IMR-90 (cell line): ENCODE measurements at regions not wholly inside any gene's neighbourhood (a gene's known extent, or its start where the extent isn't known, plus 50 kb on each side); places are given as distances from the start of the nearest gene placed in this dataset.

Experiments used
- ATAC-seq: fragments of 200-7000 bp; cut with Tn5 transposase; 2 replicates; pipeline ENCODE4 v1.9.1; 2020; ENCODE audit warnings: low read depth, mild to moderate bottlenecking, moderate library complexity
- BruUV-seq: library from RNA; stranded (reverse); fragments of 400-500 nt; replicated peaks from 2 replicates; lab custom pipeline; 2021; lab: Mats Ljungman, UMichigan
- CTCF ChIA-PET: fragments of 300-600 bp; formaldehyde crosslinking; extraction: SDS; loops from one replicate; lab custom pipeline; 2021; ENCODE audit warnings: antibody characterized with exemption; lab: Yijun Ruan, JAX
- POLR2A ChIA-PET: fragments of 300-600 bp; sonication (Branson Sonifier 250); formaldehyde crosslinking; loops from one replicate; lab custom pipeline; 2022; ENCODE audit warnings: antibody characterized with exemption; ENCODE audit not compliant: unreplicated experiment; lab: Charles Lee
- DNase-seq: peaks from one replicate; pipeline ENCODE4 v3.0.0; 2013
- H2AFZ ChIP-seq: replicated peaks from 2 replicates; pipeline ENCODE3; 2013; ENCODE audit warnings: low read length, mild to moderate bottlenecking; ENCODE audit not compliant: poor library complexity
- H2AK5ac ChIP-seq: 2 replicates; pipeline ENCODE4 v1.6.1; 2013; ENCODE audit warnings: low read depth, low read length, inconsistent platforms
- H2AK9ac ChIP-seq: replicated peaks from 2 replicates; pipeline ENCODE3; 2013; ENCODE audit warnings: mild to moderate bottlenecking, low read depth, low read length, moderate library complexity; ENCODE audit not compliant: poor library complexity
- H2BK120ac ChIP-seq: 2 replicates; pipeline ENCODE4 v1.6.1; 2013; ENCODE audit warnings: low read depth, low read length, inconsistent platforms
- H2BK15ac ChIP-seq: 3 replicates; pipeline ENCODE4 v1.6.1; 2013; ENCODE audit warnings: low read depth, low read length, inconsistent platforms
- H2BK20ac ChIP-seq: 2 replicates; pipeline ENCODE4 v1.6.1; 2013; ENCODE audit warnings: low read depth, mild to moderate bottlenecking, inconsistent platforms, low read length, moderate library complexity
- H2BK5ac ChIP-seq: 2 replicates; pipeline ENCODE4 v1.6.1; 2013; ENCODE audit warnings: mild to moderate bottlenecking, low read depth, low read length, inconsistent platforms; ENCODE audit not compliant: poor library complexity, severe bottlenecking
- H3K14ac ChIP-seq: replicated peaks from 2 replicates; pipeline ENCODE4 v1.6.1; 2013; ENCODE audit warnings: low read depth, low read length, inconsistent platforms
- H3K18ac ChIP-seq: 2 replicates; pipeline ENCODE4 v1.6.1; 2013; ENCODE audit warnings: low read depth, low read length, control low read depth
- H3K23ac ChIP-seq: 2 replicates; pipeline ENCODE4 v1.6.1; 2013; ENCODE audit warnings: low read depth, low read length, inconsistent platforms
- H3K27ac ChIP-seq: 2 replicates; pipeline ENCODE4 v1.5.1; 2013; ENCODE audit warnings: mild to moderate bottlenecking, control low read depth, low read length; ENCODE audit not compliant: insufficient read depth
- H3K27me3 ChIP-seq: 2 replicates; pipeline ENCODE4 v1.6.1; 2013; ENCODE audit warnings: low read length; ENCODE audit not compliant: control insufficient read depth, insufficient read depth
- H3K36me3 ChIP-seq: 2 replicates; pipeline ENCODE4 v1.6.1; 2013; ENCODE audit warnings: low read length, mixed read lengths; ENCODE audit not compliant: control insufficient read depth, insufficient read depth
- H3K4ac ChIP-seq: 2 replicates; pipeline ENCODE4 v1.6.1; 2013; ENCODE audit warnings: low read depth, low read length, inconsistent platforms
- H3K4me1 ChIP-seq: 2 replicates; pipeline ENCODE4 v1.6.1; 2013; ENCODE audit warnings: low read length, mixed read lengths; ENCODE audit not compliant: control insufficient read depth, insufficient read depth
- H3K4me2 ChIP-seq: 2 replicates; pipeline ENCODE4 v1.6.1; 2013; ENCODE audit warnings: low read depth, mild to moderate bottlenecking, control low read depth, low read length, moderate library complexity
- H3K4me3 ChIP-seq: 2 replicates; pipeline ENCODE4 v1.5.1; 2013; ENCODE audit warnings: low read depth, mild to moderate bottlenecking, control low read depth, low read length, moderate library complexity; ENCODE audit not compliant: insufficient read depth
- H3K56ac ChIP-seq: 2 replicates; pipeline ENCODE4 v1.6.1; 2013; ENCODE audit warnings: low read length, inconsistent platforms; ENCODE audit not compliant: insufficient read depth; ENCODE audit errors: extremely low read depth
- H3K79me1 ChIP-seq, 2 experiments: 2 replicates each; pipeline ENCODE4 v1.6.1; 2013; ENCODE audit warnings: low read length in 2 of 2, inconsistent platforms in 1 of 2, low read depth in 1 of 2
- H3K9ac ChIP-seq: 2 replicates; pipeline ENCODE4 v1.6.1; 2013; ENCODE audit warnings: low read depth, low read length, control low read depth
- H3K9me1 ChIP-seq: 2 replicates; pipeline ENCODE4 v1.6.1; 2013; ENCODE audit warnings: low read length, inconsistent platforms; ENCODE audit not compliant: insufficient read depth
- H3K9me3 ChIP-seq: 2 replicates; pipeline ENCODE4 v1.6.1; 2013; ENCODE audit warnings: low read length; ENCODE audit not compliant: control insufficient read depth, insufficient read depth
- H4K20me1 ChIP-seq: 2 replicates; pipeline ENCODE4 v1.6.1; 2013; ENCODE audit warnings: low read length, inconsistent platforms; ENCODE audit not compliant: insufficient read depth
- H4K5ac ChIP-seq: 2 replicates; pipeline ENCODE4 v1.6.1; 2013; ENCODE audit warnings: mild to moderate bottlenecking, low read depth, low read length, control low read depth
- H4K8ac ChIP-seq, 2 experiments: 2 replicates each; pipeline ENCODE4 v1.6.1; 2013; ENCODE audit warnings: low read depth in 2 of 2, low read length in 2 of 2, control low read depth in 1 of 2, inconsistent platforms in 1 of 2
- H4K91ac ChIP-seq: 2 replicates; pipeline ENCODE4 v1.6.1; 2013; ENCODE audit warnings: low read depth, low read length, inconsistent platforms; ENCODE audit not compliant: insufficient read depth
- BHLHE40 ChIP-seq: fragments of 150-350 bp; IDR thresholded peaks from 2 replicates; pipeline ENCODE4 v1.6.1; 2016; ENCODE audit warnings: mild to moderate bottlenecking, low read depth, low read length
- CEBPB ChIP-seq: IDR thresholded peaks from 2 replicates; pipeline ENCODE4 v1.6.1; 2012; ENCODE audit warnings: low read depth, low read length, improper control_type of control experiment
- ELK1 ChIP-seq: fragments of 150-350 bp; IDR thresholded peaks from 2 replicates; pipeline ENCODE4 v1.6.1; 2016; ENCODE audit warnings: low read depth, mild to moderate bottlenecking, low read length, moderate library complexity, borderline replicate concordance
- FOS ChIP-seq: fragments of 150-350 bp; IDR thresholded peaks from 2 replicates; pipeline ENCODE4 v1.6.1; 2016; ENCODE audit warnings: low read depth, low read length
- MAFK ChIP-seq: IDR thresholded peaks from 2 replicates; pipeline ENCODE4 v1.6.1; 2012; ENCODE audit warnings: low read depth, low read length, improper control_type of control experiment
- MAZ ChIP-seq: IDR thresholded peaks from 2 replicates; pipeline ENCODE4 v1.6.1; 2012; ENCODE audit warnings: low read depth, mild to moderate bottlenecking, low read length, improper control_type of control experiment, moderate library complexity, borderline replicate concordance
- POLR2A ChIP-seq: IDR thresholded peaks from 2 replicates; pipeline ENCODE4 v1.6.1; 2012; ENCODE audit warnings: mild to moderate bottlenecking, low read depth, low read length
- RCOR1 ChIP-seq: IDR thresholded peaks from 2 replicates; pipeline ENCODE4 v1.6.1; 2012; ENCODE audit warnings: mild to moderate bottlenecking, low read length, improper control_type of control experiment; ENCODE audit not compliant: insufficient replicate concordance
- RFX5 ChIP-seq: IDR thresholded peaks from 2 replicates; pipeline ENCODE4 v1.8.0; 2012; ENCODE audit warnings: low read depth, mild to moderate bottlenecking, low read length, moderate library complexity
- SMC3 ChIP-seq: fragments of 150-350 bp; IDR thresholded peaks from 2 replicates; pipeline ENCODE4 v1.6.1; 2016; ENCODE audit warnings: low read depth, mild to moderate bottlenecking, antibody characterized with exemption, low read length, moderate library complexity
- WGBS, 2 experiments: methylation state at CpG; one replicate each; pipeline versions ENCODE4 v1.1.5 to v1.1.7; 2013; ENCODE audit warnings: missing lambda C conversion rate in 2 of 2; ENCODE audit not compliant: insufficient read length in 1 of 2; ENCODE audit errors: extremely low coverage in 2 of 2; 5-methylcytosine and 5-hydroxymethylcytosine counted together
- dilution Hi-C: fragments of 300-500 bp; cut with HindIII; formaldehyde crosslinking; loops from one replicate; pipeline ENCODE4 v1.14.3; 2018; ENCODE audit warnings: low sequenced_read_pairs; ENCODE audit not compliant: unreplicated experiment
- in situ Hi-C: fragments of 300-500 bp; cut with MboI; formaldehyde crosslinking; loops from 3 replicates; pipeline ENCODE4 v1.14.3; 2019; ENCODE audit warnings: low sequenced_read_pairs, inconsistent platforms, mixed read lengths
- intact Hi-C: fragments of 100-400 bp; cut with micrococcal nuclease; formaldehyde crosslinking; loops from 2 replicates; pipeline ENCODE4 v1.10.0; 2022
- TF ChIP-seq, protein P1 (sequence below): fragments of 150-350 bp; IDR thresholded peaks from 2 replicates; pipeline ENCODE4 v1.6.1; 2017; ENCODE audit warnings: mild to moderate bottlenecking, antibody characterized with exemption, low read length, low read depth

GRCh38 chrX:20664131-20664530, 397.4 kb upstream of the RPS6KA3 start:
- Histone ChIP-seq H3K18ac (no peak overlapping the region), H2BK5ac (no peak overlapping the region), H3K27ac (no peak overlapping the region), H3K14ac (no peak overlapping the region), H4K20me1 (no peaks in the 10 kb centered on the region), H2BK20ac (no peak overlapping the region), H2BK120ac (no peak overlapping the region), H3K27me3 (no peaks in the 10 kb centered on the region), H2BK15ac (no peak overlapping the region), H3K79me1 (no peaks in the 10 kb centered on the region), H4K5ac (no peak overlapping the region), H3K9me3 (no peaks in the 10 kb centered on the region), H3K4me3 (no peak overlapping the region), H2AK5ac (no peak overlapping the region), H3K9ac (no peak overlapping the region), H3K23ac (no peak overlapping the region), H3K36me3 (no peaks in the 10 kb centered on the region), H2AK9ac (no peak overlapping the region), H2AFZ (no peak overlapping the region), H3K9me1 (no peaks in the 10 kb centered on the region), H4K8ac (no peak overlapping the region), H3K4ac (no peak overlapping the region), H4K91ac (no peak overlapping the region), H3K56ac (no peak overlapping the region), H3K4me1 (no peaks in the 10 kb centered on the region), H3K4me2 (no peak overlapping the region)
- intact Hi-C loops: no loop called here
- dilution Hi-C loops: no loop called here
- CTCF ChIA-PET: no interaction called here
- no CpG with 5 or more reads among the region's 2 CpGs for WGBS, 2 experiments
- in situ Hi-C loops: no loop called here
- no peak for TF ChIP-seq MAZ
- no peak for TF ChIP-seq FOS
- TF ChIP-seq RCOR1: no peak
- no peak for TF ChIP-seq MAFK
- TF ChIP-seq SMC3: no peak
- TF ChIP-seq BHLHE40: no peak
- no peak for TF ChIP-seq ELK1
- no peak for TF ChIP-seq CEBPB
- no peak for TF ChIP-seq POLR2A
- TF ChIP-seq, protein P1, sequence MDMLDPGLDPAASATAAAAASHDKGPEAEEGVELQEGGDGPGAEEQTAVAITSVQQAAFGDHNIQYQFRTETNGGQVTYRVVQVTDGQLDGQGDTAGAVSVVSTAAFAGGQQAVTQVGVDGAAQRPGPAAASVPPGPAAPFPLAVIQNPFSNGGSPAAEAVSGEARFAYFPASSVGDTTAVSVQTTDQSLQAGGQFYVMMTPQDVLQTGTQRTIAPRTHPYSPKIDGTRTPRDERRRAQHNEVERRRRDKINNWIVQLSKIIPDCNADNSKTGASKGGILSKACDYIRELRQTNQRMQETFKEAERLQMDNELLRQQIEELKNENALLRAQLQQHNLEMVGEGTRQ: no peak
- no peak for TF ChIP-seq RFX5
- DNase-seq (no peak), ATAC-seq (no peak)
- POLR2A ChIA-PET: no interaction called here
- BruUV-seq: no TSS peak
